ENCODE measurements at regions not wholly inside any gene's neighbourhood (a gene's known extent, or its start where the extent isn't known, plus 50 kb on each side); places are given as distances from the start of the nearest gene placed in this dataset.
A peak's percentile ranks its signal among the peaks of the same experiment; 100 is the strongest.
"Not testable (repeated sequence)": the region's sequence is repeated elsewhere in the genome, so short reads cannot be mapped to it uniquely, and the experiment has no call there.

DNA sequence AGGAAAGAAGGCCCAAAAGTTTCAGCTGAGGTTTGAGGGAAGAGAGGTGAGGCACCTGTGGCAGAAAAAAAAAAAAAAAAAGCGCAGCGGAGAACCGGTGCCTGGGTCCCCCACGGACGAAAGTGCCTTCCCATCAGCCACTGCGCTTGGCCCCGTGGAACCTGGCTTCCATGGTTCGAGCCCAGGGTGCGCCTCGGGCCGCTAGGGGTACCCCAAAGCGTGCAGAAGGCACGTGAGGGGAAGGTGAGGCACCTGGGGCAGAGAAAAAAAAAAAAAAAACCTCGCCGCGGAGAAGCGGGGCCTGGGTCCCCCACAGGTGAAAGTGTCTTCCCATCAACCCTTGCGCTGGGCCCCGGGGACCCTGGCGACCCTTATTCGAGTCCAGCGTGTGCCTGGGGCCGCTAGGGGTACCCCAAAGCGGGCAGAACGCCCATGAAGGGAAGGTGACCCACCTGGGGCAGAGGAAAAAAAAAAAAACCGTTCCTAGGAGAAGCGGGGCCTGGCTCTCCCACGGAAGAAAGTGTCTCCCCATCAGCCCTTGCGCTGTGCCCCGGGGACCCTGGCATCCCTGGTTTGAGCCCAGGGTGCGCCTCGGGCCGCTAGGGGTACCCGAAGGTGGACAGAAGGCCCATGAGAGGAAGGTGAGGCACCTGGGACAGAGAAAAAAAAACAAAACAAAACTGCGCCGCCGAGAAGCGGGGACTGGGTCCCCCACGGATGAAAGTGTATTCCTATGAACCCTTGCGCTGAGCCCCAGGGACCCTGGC lies 228.6 kb downstream of the CCDC74A start:
- WGBS, result 85% methylated on average over 40 of the region's 40 CpGs
- no peak overlapping the region for H3K4me3 ChIP-seq (ENCODE audit: low read length)
- no peak for ATAC-seq
- no peaks in the 10 kb centered on the region for H3K9me3 ChIP-seq (ENCODE audit: control insufficient read depth, low read length)
- DNase-seq, result no peak
- intact Hi-C loops (cut with DNase I), result no loop called here
- no peak overlapping the region for H3K27ac ChIP-seq (ENCODE audit: low read length)
- no peaks in the 10 kb centered on the region for H3K4me1 ChIP-seq (ENCODE audit: control insufficient read depth, insufficient read depth, low read length)
- no peaks in the 10 kb centered on the region for H3K27me3 ChIP-seq (ENCODE audit: control insufficient read depth, insufficient read depth)

DNA sequence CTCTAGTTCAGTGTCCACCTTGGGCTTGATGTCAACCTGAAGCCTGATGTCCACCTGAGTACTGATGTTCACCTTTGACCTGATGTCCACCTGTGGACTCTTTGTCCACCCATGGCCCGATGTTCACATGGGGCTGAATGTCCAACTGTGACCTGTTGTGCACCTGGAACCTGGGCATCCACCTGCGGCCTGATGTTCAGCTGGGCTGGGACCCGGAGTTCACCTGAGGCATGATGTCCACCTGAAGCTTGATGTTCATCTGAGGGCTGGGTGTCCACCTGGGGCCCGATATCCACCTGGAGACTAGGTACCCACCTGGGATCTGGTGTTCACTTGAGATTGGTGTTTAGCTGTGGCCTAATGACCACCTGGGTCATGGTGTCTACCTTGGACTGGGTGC lies 231.3 kb downstream of the CCDC74A start:
- ATAC-seq; intact Hi-C loops (cut with DNase I): not testable (repeated sequence)

GRCh38 chr2:131774955-131775555 lies 247.4 kb downstream of the CCDC74A start:
- ATAC-seq; H3K4me3 ChIP-seq (ENCODE audit: low read length); H3K27ac ChIP-seq (ENCODE audit: low read length); DNase-seq; intact Hi-C loops (cut with DNase I); H3K27me3 ChIP-seq (ENCODE audit: control insufficient read depth, insufficient read depth); H3K9me3 ChIP-seq (ENCODE audit: control insufficient read depth, low read length); H3K4me1 ChIP-seq (ENCODE audit: control insufficient read depth, insufficient read depth, low read length): not testable (repeated sequence)
- 70% methylated on average over 10 of the region's 10 CpGs for WGBS

More for the DNA sequence above, 231.3 kb downstream of the CCDC74A start:
- H3K4me1 ChIP-seq (ENCODE audit: control insufficient read depth, insufficient read depth, low read length); H3K4me3 ChIP-seq (ENCODE audit: low read length); DNase-seq; H3K27me3 ChIP-seq (ENCODE audit: control insufficient read depth, insufficient read depth); H3K9me3 ChIP-seq (ENCODE audit: control insufficient read depth, low read length); H3K27ac ChIP-seq (ENCODE audit: low read length): not testable (repeated sequence)
- 93% methylated on average over 4 of the region's 4 CpGs for WGBS

DNA sequence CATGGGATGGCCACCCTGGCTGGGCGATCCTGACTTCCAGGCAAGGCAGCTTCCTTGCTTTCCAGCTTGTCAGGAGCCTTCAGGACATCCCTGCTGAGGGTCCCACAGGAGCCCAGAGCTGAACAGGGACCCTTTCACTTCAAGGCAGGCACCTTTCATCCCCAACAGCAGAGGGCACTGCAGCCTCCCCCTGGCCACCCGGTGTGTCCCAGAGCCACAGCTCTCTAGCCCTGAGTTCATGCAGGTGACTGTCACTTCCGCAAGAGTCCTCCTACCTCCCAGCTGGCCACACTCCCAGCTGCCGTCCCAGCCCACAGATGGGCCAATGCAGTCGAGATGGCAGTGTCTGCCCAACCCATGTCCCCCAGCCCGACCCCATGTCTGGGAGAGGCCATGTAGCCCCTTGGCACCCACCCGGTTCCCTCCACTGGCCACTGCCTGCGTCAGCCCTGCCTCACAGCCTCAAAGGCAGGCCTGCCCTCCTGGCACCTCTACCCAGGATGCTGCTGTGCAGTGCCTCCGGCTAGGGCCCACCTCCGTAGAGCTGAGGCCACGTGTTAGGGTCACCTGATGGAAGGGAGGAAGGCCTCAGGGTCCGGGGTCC lies 248.3 kb downstream of the CCDC74A start:
- intact Hi-C loops (cut with DNase I); H3K4me1 ChIP-seq (ENCODE audit: control insufficient read depth, insufficient read depth, low read length); H3K9me3 ChIP-seq (ENCODE audit: control insufficient read depth, low read length); H3K27ac ChIP-seq (ENCODE audit: low read length); DNase-seq; ATAC-seq; H3K4me3 ChIP-seq (ENCODE audit: low read length); H3K27me3 ChIP-seq (ENCODE audit: control insufficient read depth, insufficient read depth): not testable (repeated sequence)
- 76% methylated on average over 12 of the region's 12 CpGs for WGBS

DNA sequence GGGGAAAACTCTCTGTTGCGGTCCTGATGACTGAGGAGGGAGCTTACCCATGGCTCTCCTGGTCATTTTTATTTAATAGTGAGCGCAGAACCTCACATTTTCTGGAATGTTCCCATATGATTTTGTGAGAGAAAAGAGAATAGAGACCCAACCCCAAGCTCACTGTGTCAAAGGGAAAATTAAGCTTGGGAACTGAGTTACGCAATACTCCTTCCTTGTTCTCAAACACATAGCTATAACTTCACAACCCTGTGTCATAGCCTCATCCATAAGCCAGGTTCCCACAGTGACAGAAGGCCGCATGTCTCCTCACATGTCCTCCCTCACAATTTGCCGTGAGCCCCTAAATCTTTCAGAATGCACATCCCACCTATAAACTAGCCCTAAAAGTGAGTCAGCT lies 252.8 kb downstream of the CCDC74A start:
- intact Hi-C loops (cut with DNase I); H3K4me3 ChIP-seq (ENCODE audit: low read length); H3K27ac ChIP-seq (ENCODE audit: low read length); H3K27me3 ChIP-seq (ENCODE audit: control insufficient read depth, insufficient read depth); H3K9me3 ChIP-seq (ENCODE audit: control insufficient read depth, low read length); H3K4me1 ChIP-seq (ENCODE audit: control insufficient read depth, insufficient read depth, low read length); DNase-seq; ATAC-seq: not testable (repeated sequence)
- 87% methylated on average over 5 of the region's 5 CpGs for WGBS

DNA sequence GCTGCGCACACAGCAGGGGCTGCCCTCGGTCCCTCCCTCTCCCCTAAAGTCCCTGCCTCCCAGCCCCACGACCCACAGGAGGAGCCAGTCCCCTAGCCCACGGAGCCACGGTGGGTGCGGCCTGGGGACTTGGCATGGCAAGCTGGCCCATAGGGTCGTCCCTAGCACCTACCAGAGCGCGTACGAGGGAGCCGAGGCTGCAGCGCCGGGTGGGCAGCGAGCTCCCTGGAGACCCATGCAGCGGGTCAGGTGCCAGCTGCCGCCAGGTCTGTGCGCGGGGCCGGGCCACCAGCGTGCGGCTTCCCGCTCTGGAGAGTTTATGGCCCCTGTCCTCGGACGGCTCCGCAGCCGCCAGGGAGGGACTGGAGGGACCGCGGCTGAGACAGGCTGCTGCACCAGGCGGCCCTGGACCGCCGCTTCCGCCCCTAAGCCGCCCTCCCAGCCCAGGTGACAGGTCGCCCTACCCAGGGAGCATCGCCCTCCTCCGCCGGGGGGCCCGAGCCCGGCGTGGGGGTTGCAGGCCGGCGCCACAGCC lies 273.6 kb downstream of the CCDC74A start:
- ATAC-seq, result no peak
- 55% methylated on average over 42 of the region's 42 CpGs for WGBS
- no peaks in the 10 kb centered on the region for H3K9me3 ChIP-seq (ENCODE audit: control insufficient read depth, low read length)
- DNase-seq, result peak; percentile 12 to 61 (median 57)
- intact Hi-C loops (cut with DNase I), result loop anchor here in 1 of 4 donors (10.0 kb wide), 1 partner anchor 126 kb away; no protein-coding TSS in a partner anchor
- H3K4me1 ChIP-seq (ENCODE audit: control insufficient read depth, insufficient read depth, low read length), result no peaks in the 10 kb centered on the region
- no peak overlapping the region for H3K4me3 ChIP-seq (ENCODE audit: low read length)
- H3K27ac ChIP-seq (ENCODE audit: low read length), result no peak overlapping the region
- no peaks in the 10 kb centered on the region for H3K27me3 ChIP-seq (ENCODE audit: control insufficient read depth, insufficient read depth)

GRCh38 chr2:131801745-131802350 lies 274.2 kb downstream of the CCDC74A start:
- not testable (repeated sequence) for H3K27me3 ChIP-seq (ENCODE audit: control insufficient read depth, insufficient read depth); H3K9me3 ChIP-seq (ENCODE audit: control insufficient read depth, low read length); H3K4me1 ChIP-seq (ENCODE audit: control insufficient read depth, insufficient read depth, low read length); H3K27ac ChIP-seq (ENCODE audit: low read length)
- peak; percentile 79 to 83 for ATAC-seq
- intact Hi-C loops (cut with DNase I), result loop anchor here in 1 of 4 donors (10.0 kb wide), 1 partner anchor 127 kb away; no protein-coding TSS in a partner anchor
- DNase-seq, result peak; percentile 58 to 88 (median 87)
- peak overlapping the region; percentile 0 for H3K4me3 ChIP-seq (ENCODE audit: low read length)
- 1% methylated on average over 40 of the region's 41 CpGs for WGBS

DNA sequence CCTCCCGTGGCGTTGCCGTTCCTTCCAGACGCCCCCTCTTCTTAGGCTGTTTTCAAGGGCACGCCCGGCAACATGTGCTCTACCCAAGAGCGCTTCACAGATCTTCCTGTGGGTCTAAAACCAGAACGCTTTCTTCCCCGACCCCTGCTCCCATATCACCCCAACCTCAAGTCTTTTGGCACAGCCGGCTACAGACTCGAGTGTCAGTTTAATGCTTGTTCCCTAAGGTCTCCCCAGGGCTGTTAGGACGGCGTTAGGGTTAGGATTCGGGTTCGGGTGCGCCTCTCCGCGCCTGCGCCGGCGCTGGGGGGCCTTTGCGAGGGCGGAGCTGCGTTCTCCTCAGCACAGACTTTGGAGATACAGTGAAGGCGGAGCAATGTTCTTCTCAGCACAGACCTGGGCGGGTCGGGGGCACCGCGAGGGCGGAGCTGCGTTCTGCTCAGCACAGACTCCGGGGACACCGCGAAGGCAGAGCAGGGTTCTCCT lies 274.7 kb downstream of the CCDC74A start:
- WGBS, result 8% methylated on average over 34 of the region's 34 CpGs
- H3K4me3 ChIP-seq (ENCODE audit: low read length), result peak overlapping the region; percentile 0
- intact Hi-C loops (cut with DNase I), result loop anchor here in 1 of 4 donors (10.0 kb wide), 1 partner anchor 128 kb away; no protein-coding TSS in a partner anchor
- H3K27ac ChIP-seq (ENCODE audit: low read length); H3K27me3 ChIP-seq (ENCODE audit: control insufficient read depth, insufficient read depth); H3K4me1 ChIP-seq (ENCODE audit: control insufficient read depth, insufficient read depth, low read length); H3K9me3 ChIP-seq (ENCODE audit: control insufficient read depth, low read length): not testable (repeated sequence)
- ATAC-seq (peak; percentile 69 to 75), DNase-seq (peak; percentile 23 to 73 (median 69))

GRCh38 chr2:131803237-131803636 lies 275.5 kb downstream of the CCDC74A start:
- H3K4me1 ChIP-seq (ENCODE audit: control insufficient read depth, insufficient read depth, low read length); H3K4me3 ChIP-seq (ENCODE audit: low read length); H3K27ac ChIP-seq (ENCODE audit: low read length); H3K9me3 ChIP-seq (ENCODE audit: control insufficient read depth, low read length); ATAC-seq; H3K27me3 ChIP-seq (ENCODE audit: control insufficient read depth, insufficient read depth); DNase-seq: not testable (repeated sequence)
- WGBS, result 80% methylated on average over 5 of the region's 5 CpGs
- intact Hi-C loops (cut with DNase I), result loop anchor here in 1 of 4 donors (10.0 kb wide), 1 partner anchor 128 kb away; no protein-coding TSS in a partner anchor

DNA sequence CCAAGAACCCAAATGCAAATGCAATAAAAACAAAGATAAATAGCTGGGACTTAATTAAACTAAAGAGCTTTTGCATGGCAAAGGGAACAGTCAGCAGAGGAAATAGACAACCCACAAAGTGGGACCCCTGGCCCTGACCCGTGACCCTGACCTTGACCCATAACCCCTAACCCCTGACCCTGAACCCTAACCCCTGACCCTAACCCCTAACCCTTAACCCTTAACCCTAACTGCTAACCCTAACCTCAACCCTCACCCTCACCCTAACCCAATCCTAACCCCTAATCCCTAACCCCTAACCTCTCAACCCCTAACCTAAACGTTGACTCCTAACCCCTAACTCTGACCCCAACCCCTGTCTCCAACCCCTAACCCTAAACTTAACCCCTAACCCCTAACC lies 284.9 kb downstream of the CCDC74A start:
- H3K27ac ChIP-seq (ENCODE audit: low read length); DNase-seq; intact Hi-C loops (cut with DNase I); H3K4me1 ChIP-seq (ENCODE audit: control insufficient read depth, insufficient read depth, low read length); H3K9me3 ChIP-seq (ENCODE audit: control insufficient read depth, low read length); ATAC-seq; H3K4me3 ChIP-seq (ENCODE audit: low read length); H3K27me3 ChIP-seq (ENCODE audit: control insufficient read depth, insufficient read depth): not testable (repeated sequence)
- WGBS, result 64% methylated on average over 2 of the region's 2 CpGs
